K562 (cell line): ENCODE measurements at regions not wholly inside any gene's neighbourhood (a gene's known extent, or its start where the extent isn't known, plus 50 kb on each side); places are given as distances from the start of the nearest gene placed in this dataset.

Experiments
- ATAC-seq: fragments of 200-7000 bp; cut with Tn5 transposase; 3 replicates; pipeline ENCODE4 v1.9.1; 2020; ENCODE audit warnings: moderate library complexity
- BruUV-seq: library from RNA; stranded (reverse); fragments of 400-500 nt; replicated peaks from 2 replicates; lab custom pipeline; 2021; lab: Mats Ljungman, UMichigan
- CTCF ChIA-PET: fragments of 300-600 bp; formaldehyde crosslinking; extraction: SDS; loops from one replicate; lab custom pipeline; 2021; ENCODE audit warnings: low intra/inter-chr PET ratio; lab: Yijun Ruan, JAX
- POLR2A ChIA-PET: fragments of 300-600, 350-650 bp; sonication (Branson Sonifier 250); formaldehyde crosslinking; extraction: SDS; loops from one replicate; lab custom pipeline; 2021; ENCODE audit warnings: antibody characterized with exemption, inconsistent platforms; lab: Yijun Ruan, JAX
- DNase-seq, 4 experiments: peaks; one replicate each; pipeline versions ENCODE4 v3.0.0 to v3.0.0-alpha.2; 2011 to 2018; ENCODE audit warnings: low spot score in 3 of 4, mixed read lengths in 3 of 4; ENCODE audit errors: extremely low read depth in 1 of 4
- FAIRE-seq: peaks from 2 replicates; lab custom pipeline; 2011; peaks lifted over from hg19 to GRCh38; lab: Jason Lieb, UNC
- H2AFZ ChIP-seq: 2 replicates; pipeline ENCODE4 v1.6.0; 2011; ENCODE audit warnings: low read depth, low read length, control low read depth, inconsistent platforms
- H3K27ac ChIP-seq: fragments of 200-600 bp; 3 replicates; pipeline ENCODE4 v1.8.0; 2011; ENCODE audit warnings: low read depth, mild to moderate bottlenecking, control low read depth, inconsistent platforms, low read length, moderate library complexity, mixed read lengths; ENCODE audit errors: extremely low read depth
- H3K27me3 ChIP-seq, 2 experiments: fragments of 300-600 bp in 1 of 2; 2 replicates in 1 of 2; 3 replicates in 1 of 2; pipeline versions ENCODE4 v1.6.0 to v1.8.0; 2011; ENCODE audit warnings: inconsistent platforms in 2 of 2, low read length in 2 of 2, mild to moderate bottlenecking in 1 of 2, mixed read lengths in 1 of 2, moderate library complexity in 1 of 2; ENCODE audit not compliant: control insufficient read depth in 2 of 2, insufficient read depth in 2 of 2
- H3K36me3 ChIP-seq: fragments of 300-600 bp; 3 replicates; pipeline ENCODE4 v1.8.0; 2011; ENCODE audit warnings: mild to moderate bottlenecking, low read length, inconsistent platforms; ENCODE audit not compliant: control insufficient read depth, insufficient read depth
- H3K4me1 ChIP-seq, 2 experiments: fragments of 200-600 bp in 1 of 2; replicated peaks in 1 of 2; 2 replicates in 1 of 2; 3 replicates in 1 of 2; pipeline versions ENCODE4 v1.5.1 to v1.8.0; 2011; ENCODE audit warnings: inconsistent platforms in 2 of 2, low read length in 2 of 2, mild to moderate bottlenecking in 1 of 2, mixed read lengths in 1 of 2, moderate library complexity in 1 of 2; ENCODE audit not compliant: control insufficient read depth in 2 of 2, insufficient read depth in 2 of 2
- H3K4me2 ChIP-seq: 2 replicates; pipeline ENCODE4 v1.6.1; 2011; ENCODE audit warnings: low read length, control low read depth, inconsistent platforms, mixed read lengths; ENCODE audit not compliant: insufficient read depth
- H3K4me3 ChIP-seq: fragments of 200-600 bp; sonication (generic), shearing (Covaris generic); 2 replicates; pipeline ENCODE4 v1.5.1; 2016; ENCODE audit warnings: control low read depth, inconsistent platforms
- H3K79me2 ChIP-seq: fragments of 200-600 bp; 3 replicates; pipeline ENCODE4 v1.8.0; 2011; ENCODE audit warnings: low read length, inconsistent platforms; ENCODE audit not compliant: control insufficient read depth, insufficient read depth
- H3K9ac ChIP-seq, 2 experiments: 2 replicates each; pipeline versions ENCODE4 v1.6.0 to v1.6.1; 2011; ENCODE audit warnings: low read depth in 2 of 2, low read length in 2 of 2, control low read depth in 1 of 2, inconsistent platforms in 1 of 2, mild to moderate bottlenecking in 1 of 2, mixed read lengths in 1 of 2; ENCODE audit not compliant: insufficient read depth in 1 of 2
- H3K9me1 ChIP-seq: one replicate; pipeline ENCODE4 v1.6.0; 2011; ENCODE audit warnings: inconsistent platforms, mild to moderate bottlenecking, low read length, moderate library complexity; ENCODE audit not compliant: control insufficient read depth, insufficient read depth
- H3K9me3 ChIP-seq: replicated peaks from 2 replicates; pipeline ENCODE4 v1.5.1; 2011; ENCODE audit warnings: low read depth, low read length, inconsistent platforms; ENCODE audit not compliant: control insufficient read depth, insufficient read depth
- H4K20me1 ChIP-seq: replicated peaks from 2 replicates; pipeline ENCODE4 v1.6.1; 2011; ENCODE audit warnings: low read length, inconsistent platforms, mixed read lengths; ENCODE audit not compliant: control insufficient read depth, insufficient read depth
- CTBP1 ChIP-seq: fragments of 450-650 bp; IDR thresholded peaks from 2 replicates; pipeline ENCODE4 v1.6.1; 2016; ENCODE audit warnings: borderline replicate concordance
- DEAF1 ChIP-seq: fragments of 450-650 bp; formaldehyde crosslinking; IDR thresholded peaks from 2 replicates; pipeline ENCODE4 v1.4.0; 2020; ENCODE audit warnings: mild to moderate bottlenecking, moderate library complexity
- GMEB1 ChIP-seq: fragments of 250-450 bp; sonication (Bioruptor Pico); IDR thresholded peaks from 2 replicates; pipeline ENCODE4 v1.4.0; 2020; ENCODE audit warnings: mild to moderate bottlenecking
- MTA3 ChIP-seq: fragments of 450-650 bp; formaldehyde crosslinking; IDR thresholded peaks from 2 replicates; pipeline ENCODE4 v1.6.1; 2017; ENCODE audit warnings: mild to moderate bottlenecking, borderline replicate concordance
- THRAP3 ChIP-seq: fragments of 450-650 bp; IDR thresholded peaks from 2 replicates; pipeline ENCODE4 v1.6.1; 2016; ENCODE audit warnings: mild to moderate bottlenecking, inconsistent platforms, borderline replicate concordance
- TRIM24 ChIP-seq, 2 experiments: fragments of 450-650 bp; IDR thresholded peaks; 2 replicates each; pipeline ENCODE4 v1.6.1; 2016
- YY1 ChIP-seq, 3 experiments: IDR thresholded peaks; 2 replicates each; pipeline ENCODE4 v1.6.1; 2011; ENCODE audit warnings: low read length in 2 of 3, mild to moderate bottlenecking in 2 of 3, moderate library complexity in 2 of 3, borderline replicate concordance in 1 of 3, control low read depth in 1 of 3, low read depth in 1 of 3; ENCODE audit not compliant: insufficient read depth in 3 of 3, insufficient replicate concordance in 2 of 3, control insufficient read depth in 1 of 3, insufficient read length in 1 of 3; ENCODE audit errors: extremely low read depth in 1 of 3
- ZC3H8 ChIP-seq: fragments of 450-650 bp; IDR thresholded peaks from 2 replicates; pipeline ENCODE4 v1.6.1; 2017
- WGBS: fragments of 100-300 bp; shearing (Covaris generic); methylation state at CpG from one replicate; pipeline ENCODE4 v1.1.6; 2016; ENCODE audit warnings: low coverage, mixed read lengths; ENCODE audit not compliant: insufficient coverage; ENCODE audit errors: missing lambda C conversion rate; 5-methylcytosine and 5-hydroxymethylcytosine counted together
- in situ Hi-C: fragments of 300-500 bp; cut with MboI; formaldehyde crosslinking; loops from 4 replicates; pipeline ENCODE4 v1.15.0; 2018; ENCODE audit warnings: inconsistent platforms, mixed read lengths
- intact Hi-C: fragments of 100-400 bp; cut with micrococcal nuclease; formaldehyde crosslinking; loops from 2 replicates; pipeline ENCODE4 v1.14.2; 2022

- TF ChIP-seq THRAP3: no peak
- TF ChIP-seq TRIM24 (IDR thresholded peaks at IDR 0.05): no peak
- TF ChIP-seq MTA3: no peak
- no peak for TF ChIP-seq GMEB1 (CRISPR knock-in tag)
- TF ChIP-seq DEAF1: no peak
- TF ChIP-seq CTBP1: no peak
- no peak for TF ChIP-seq YY1 (IDR thresholded peaks at IDR 0.05; ENCODE audit: borderline replicate concordance in 1 of 3, control insufficient read depth in 1 of 3, extremely low read depth in 1 of 3, insufficient read depth in 3 of 3, insufficient read length in 1 of 3, insufficient replicate concordance in 2 of 3, low read depth in 1 of 3, low read length in 2 of 3)
- no peak for TF ChIP-seq ZC3H8
- Histone ChIP-seq H3K4me3 (no peak overlapping the region), H3K27me3 (peaks cover 17 to 19% of the 10 kb centered on the region in 2 experiments), H3K27ac (no peak overlapping the region), H4K20me1 (no peaks in the 10 kb centered on the region), H3K9me1 (no peaks in the 10 kb centered on the region), H2AFZ (no peak overlapping the region), H3K9me3 (no peaks in the 10 kb centered on the region), H3K4me1 (peaks cover 0 to 6% of the 10 kb centered on the region in 2 experiments; a peak in 2 of 5 replicates), H3K79me2 (no peaks in the 10 kb centered on the region), H3K4me2 (no peak overlapping the region), H3K36me3 (no peaks in the 10 kb centered on the region), H3K9ac (no peak overlapping the region)
- no TSS peak for BruUV-seq
- DNase-seq: no peak
- ChIA-PET POLR2A (no interaction called here), CTCF (no interaction called here)
- intact Hi-C loops (no loop called here), in situ Hi-C loops (no loop called here)
- no peak for FAIRE-seq
- ATAC-seq: no peak
- 2% methylated on average over 4 of the region's 4 CpGs for WGBS
Measured at GRCh38 chr9:84138541-84138940, 157.9 kb downstream of the RMI1 start.
